ENCODE measurements at regions not wholly inside any gene's neighbourhood (a gene's known extent, or its start where the extent isn't known, plus 50 kb on each side); places are given as distances from the start of the nearest gene placed in this dataset.

DNA sequence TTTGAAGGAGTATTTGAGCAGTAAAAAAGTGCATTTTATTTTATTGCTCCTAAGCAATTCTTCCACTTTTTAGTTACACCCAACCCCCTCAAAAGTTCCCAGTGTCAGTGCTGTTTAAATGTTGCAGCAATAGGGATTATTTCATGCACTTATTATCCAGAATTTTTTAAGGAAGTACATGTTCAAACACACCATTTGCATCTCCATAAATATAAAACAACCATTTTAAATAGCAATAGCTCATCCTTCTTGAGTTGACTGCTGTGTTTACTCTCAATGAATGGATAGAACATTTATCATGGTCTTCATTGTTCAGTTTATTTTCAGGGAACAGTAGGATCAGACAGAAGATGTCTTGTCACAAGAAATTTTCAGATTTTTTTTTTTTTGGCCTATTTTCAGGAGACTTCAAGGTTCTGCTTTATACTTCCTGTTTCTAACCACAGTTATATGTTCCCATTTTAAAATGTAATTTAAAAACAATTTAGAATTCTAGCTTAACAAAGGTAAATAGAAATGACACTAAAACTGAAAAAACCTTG is 171.9 kb downstream of the TMA16 start:
- H3K9me3 Mint-ChIP-seq (ENCODE audit: unreplicated experiment), result no peaks in the 10 kb centered on the region
- H3K27ac Mint-ChIP-seq (ENCODE audit: low read depth, unreplicated experiment), result no peak overlapping the region
- TF ChIP-seq, protein P1, sequence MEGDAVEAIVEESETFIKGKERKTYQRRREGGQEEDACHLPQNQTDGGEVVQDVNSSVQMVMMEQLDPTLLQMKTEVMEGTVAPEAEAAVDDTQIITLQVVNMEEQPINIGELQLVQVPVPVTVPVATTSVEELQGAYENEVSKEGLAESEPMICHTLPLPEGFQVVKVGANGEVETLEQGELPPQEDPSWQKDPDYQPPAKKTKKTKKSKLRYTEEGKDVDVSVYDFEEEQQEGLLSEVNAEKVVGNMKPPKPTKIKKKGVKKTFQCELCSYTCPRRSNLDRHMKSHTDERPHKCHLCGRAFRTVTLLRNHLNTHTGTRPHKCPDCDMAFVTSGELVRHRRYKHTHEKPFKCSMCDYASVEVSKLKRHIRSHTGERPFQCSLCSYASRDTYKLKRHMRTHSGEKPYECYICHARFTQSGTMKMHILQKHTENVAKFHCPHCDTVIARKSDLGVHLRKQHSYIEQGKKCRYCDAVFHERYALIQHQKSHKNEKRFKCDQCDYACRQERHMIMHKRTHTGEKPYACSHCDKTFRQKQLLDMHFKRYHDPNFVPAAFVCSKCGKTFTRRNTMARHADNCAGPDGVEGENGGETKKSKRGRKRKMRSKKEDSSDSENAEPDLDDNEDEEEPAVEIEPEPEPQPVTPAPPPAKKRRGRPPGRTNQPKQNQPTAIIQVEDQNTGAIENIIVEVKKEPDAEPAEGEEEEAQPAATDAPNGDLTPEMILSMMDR (IDR thresholded peaks at IDR 0.05; ENCODE audit: unreplicated experiment), result no peak
- DNase-seq (ENCODE audit: unreplicated experiment), result no peak
- H3K27me3 Mint-ChIP-seq (ENCODE audit: insufficient read depth, unreplicated experiment), result no peaks in the 10 kb centered on the region
- H3K4me1 Mint-ChIP-seq (ENCODE audit: insufficient read depth, unreplicated experiment), result no peaks in the 10 kb centered on the region
- H3K36me3 Mint-ChIP-seq (ENCODE audit: insufficient read depth, unreplicated experiment), result no peaks in the 10 kb centered on the region
- intact Hi-C loops (cut with micrococcal nuclease), result no loop called here
- H3K4me3 Mint-ChIP-seq (ENCODE audit: unreplicated experiment), result no peak overlapping the region
- BruUV-seq (replicated peaks), result no TSS peak
- ChIA-PET POLR2A (interaction anchor here (0.6 kb wide), 1 partner anchor 102 kb away, joined by 4 read pairs; no protein-coding TSS in a partner anchor), CTCF (interaction anchor here (0.6 to 3.1 kb wide), 11 partner anchors 8 to 1178 kb away, joined by 3 to 9 read pairs (median 4); no protein-coding TSS in a partner anchor)

DNA sequence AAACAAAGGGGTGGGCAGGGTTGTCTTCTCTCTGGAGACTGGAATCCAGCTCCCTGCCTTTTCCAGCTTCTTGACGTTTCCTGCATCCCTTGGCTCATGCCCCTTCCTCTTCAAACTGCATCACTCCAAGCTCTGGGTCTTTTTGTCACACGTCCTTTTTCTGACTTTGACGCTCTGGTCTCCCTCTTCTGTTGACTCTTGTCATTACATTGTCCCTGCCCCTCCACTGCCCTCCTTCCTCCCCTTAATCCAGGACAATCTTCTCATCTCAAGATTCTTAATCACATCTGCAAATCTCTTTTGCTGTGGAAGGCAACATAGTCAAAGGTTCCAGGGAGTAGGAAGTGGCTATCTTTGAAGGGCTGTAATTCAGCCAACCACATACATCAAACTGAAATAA is 178.3 kb downstream of the TMA16 start:
- no TSS peak for BruUV-seq (replicated peaks)
- H3K4me3 Mint-ChIP-seq (ENCODE audit: unreplicated experiment), result no peak overlapping the region
- no peaks in the 10 kb centered on the region for H3K9me3 Mint-ChIP-seq (ENCODE audit: unreplicated experiment)
- intact Hi-C loops (cut with micrococcal nuclease), result loop anchor here (2.0 kb wide), 1 partner anchor 114 kb away; no protein-coding TSS in a partner anchor
- ChIA-PET POLR2A (interaction anchor here (0.7 kb wide), 1 partner anchor 704 kb away, joined by 3 read pairs; no protein-coding TSS in a partner anchor), CTCF (interaction anchor here (0.9 to 1.8 kb wide), 3 partner anchors 9 to 1175 kb away, joined by 4 to 6 read pairs (median 5); no protein-coding TSS in a partner anchor)
- TF ChIP-seq, protein P1 (IDR thresholded peaks at IDR 0.05; ENCODE audit: unreplicated experiment), result no peak
- H3K36me3 Mint-ChIP-seq (ENCODE audit: insufficient read depth, unreplicated experiment), result no peaks in the 10 kb centered on the region
- H3K27ac Mint-ChIP-seq (ENCODE audit: low read depth, unreplicated experiment), result no peak overlapping the region
- H3K4me1 Mint-ChIP-seq (ENCODE audit: insufficient read depth, unreplicated experiment), result no peaks in the 10 kb centered on the region
- no peaks in the 10 kb centered on the region for H3K27me3 Mint-ChIP-seq (ENCODE audit: insufficient read depth, unreplicated experiment)
- DNase-seq (ENCODE audit: unreplicated experiment), result no peak

DNA sequence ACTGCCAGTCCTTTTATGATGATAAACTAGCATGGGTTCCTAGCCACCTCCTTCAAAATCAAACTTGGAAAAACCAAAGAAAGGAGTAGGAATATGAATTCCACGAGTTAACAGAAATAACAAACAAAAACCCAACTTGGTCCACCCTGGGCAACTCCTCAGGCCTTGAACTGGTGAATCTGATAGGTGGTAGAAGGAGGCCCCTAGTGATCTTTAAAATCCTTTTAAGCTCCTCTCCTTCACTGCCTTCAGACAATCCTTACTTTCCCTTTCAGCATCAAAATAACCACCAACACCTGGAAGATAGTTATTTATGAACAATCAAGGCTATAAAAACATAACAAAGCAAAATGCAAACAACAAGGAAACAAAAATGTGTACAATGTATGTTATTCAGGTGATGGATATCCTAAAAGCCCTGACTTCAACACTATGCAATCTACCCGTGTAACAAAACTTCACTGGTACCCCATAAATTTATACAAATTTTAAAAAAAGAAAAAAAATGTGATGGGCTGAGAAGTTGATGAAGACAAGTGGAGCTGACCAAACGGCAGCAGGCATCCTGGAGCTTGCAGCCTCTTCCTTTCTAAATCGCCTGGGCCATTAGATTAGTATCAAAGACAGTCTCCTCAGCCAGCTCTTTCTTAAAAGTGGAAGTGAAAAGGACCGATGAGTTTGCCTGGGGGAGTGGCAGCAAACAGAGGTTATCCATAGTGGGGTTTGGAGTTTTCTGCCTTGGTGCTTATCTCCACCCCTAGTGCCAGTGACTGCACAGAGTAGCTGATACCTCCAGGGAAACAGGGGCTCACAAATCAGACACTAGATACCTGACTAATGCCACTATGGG is 179.6 kb downstream of the TMA16 start:
- BruUV-seq (replicated peaks), result no TSS peak
- no peak overlapping the region for H3K27ac Mint-ChIP-seq (ENCODE audit: low read depth, unreplicated experiment)
- CTCF ChIA-PET, result interaction anchor here (0.5 to 2.9 kb wide), 7 partner anchors 7 to 1058 kb away, joined by 3 to 13 read pairs (median 3); no protein-coding TSS in a partner anchor

More for the DNA sequence above, 179.6 kb downstream of the TMA16 start:
- intact Hi-C loops (cut with micrococcal nuclease), result loop anchor here (2.0 kb wide), 1 partner anchor 115 kb away; no protein-coding TSS in a partner anchor
- H3K36me3 Mint-ChIP-seq (ENCODE audit: insufficient read depth, unreplicated experiment), result no peaks in the 10 kb centered on the region
- TF ChIP-seq, protein P1 (IDR thresholded peaks at IDR 0.05; ENCODE audit: unreplicated experiment), result no peak
- POLR2A ChIA-PET, result no interaction called here
- no peaks in the 10 kb centered on the region for H3K9me3 Mint-ChIP-seq (ENCODE audit: unreplicated experiment)
- no peaks in the 10 kb centered on the region for H3K4me1 Mint-ChIP-seq (ENCODE audit: insufficient read depth, unreplicated experiment)
- no peak overlapping the region for H3K4me3 Mint-ChIP-seq (ENCODE audit: unreplicated experiment)
- H3K27me3 Mint-ChIP-seq (ENCODE audit: insufficient read depth, unreplicated experiment), result no peaks in the 10 kb centered on the region
- DNase-seq (ENCODE audit: unreplicated experiment), result no peak

Measured in MCF 10A (cell line).